NCI-H1092 (cell line): ENCODE measurements at regions not wholly inside any gene's neighbourhood (a gene's known extent, or its start where the extent isn't known, plus 50 kb on each side); places are given as distances from the start of the nearest gene placed in this dataset.
"Not testable (repeated sequence)": the region's sequence is repeated elsewhere in the genome, so short reads cannot be mapped to it uniquely, and the experiment has no call there.

Experiments used
- DNase-seq: peaks from one replicate; lab custom pipeline; 2025; lab: John Stamatoyannopoulos, UW

DNA sequence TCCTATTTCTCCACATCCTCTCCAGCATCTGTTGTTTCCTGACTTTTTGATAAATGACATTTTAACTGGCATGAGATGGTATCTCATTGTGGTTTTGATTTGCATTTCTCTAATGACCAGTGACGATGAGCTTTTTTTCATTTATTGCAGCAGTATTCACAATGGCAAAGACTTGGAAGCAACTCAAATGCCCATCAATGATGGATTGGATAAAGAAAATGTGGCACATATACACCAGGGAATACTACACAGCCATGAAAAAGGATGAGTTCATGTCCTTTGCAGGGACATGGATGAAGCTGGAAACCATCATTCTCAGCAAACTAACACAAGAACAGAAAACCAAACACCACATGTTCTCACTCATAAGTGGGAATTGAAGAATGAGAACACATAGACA, 329.0 kb upstream of the DAB2 start:
- not testable (repeated sequence) for DNase-seq

DNA sequence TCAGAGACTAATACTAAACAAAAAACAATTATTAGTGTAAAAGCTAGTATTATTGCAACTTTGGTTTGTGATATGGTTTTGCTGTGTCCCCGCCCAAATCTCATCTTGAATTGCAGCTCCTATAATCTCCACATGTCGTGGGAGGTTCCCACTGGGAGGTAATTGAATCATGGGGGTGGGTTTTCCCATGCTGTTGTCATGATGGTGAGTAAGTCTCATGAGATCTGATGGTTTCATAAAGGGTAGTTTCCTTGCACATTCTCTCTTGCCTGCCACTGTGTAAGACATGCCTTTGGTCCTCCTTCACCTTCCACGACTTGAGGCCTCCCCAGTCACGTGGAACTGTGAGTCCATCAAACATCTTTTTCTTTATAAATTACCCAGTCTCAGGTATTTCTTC, 325.9 kb upstream of the DAB2 start:
- no peak for DNase-seq

DNA sequence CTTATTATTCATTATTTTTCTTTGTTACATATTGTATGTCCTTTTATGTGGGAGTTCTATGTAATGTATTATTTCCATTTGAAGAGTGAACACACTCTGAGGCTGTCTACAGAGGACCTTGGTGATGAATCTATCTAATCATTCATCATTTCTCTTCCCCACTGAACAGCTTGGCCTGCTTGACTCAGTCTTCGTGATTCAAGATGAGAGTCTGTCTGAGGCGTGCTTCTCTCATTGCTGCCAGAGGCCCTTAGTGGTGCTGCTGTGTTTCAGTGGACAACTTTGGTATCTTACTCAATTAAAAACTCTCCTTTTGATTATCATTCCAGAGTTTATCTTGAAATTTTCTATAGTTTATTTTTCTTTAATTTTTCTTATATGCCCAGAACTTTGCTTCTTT, 318.1 kb upstream of the DAB2 start:
- no peak for DNase-seq

- DNase-seq, result no peak
These were observed 315.6 kb upstream of the DAB2 start for GRCh38 chr5:39740404-39740803.

DNA sequence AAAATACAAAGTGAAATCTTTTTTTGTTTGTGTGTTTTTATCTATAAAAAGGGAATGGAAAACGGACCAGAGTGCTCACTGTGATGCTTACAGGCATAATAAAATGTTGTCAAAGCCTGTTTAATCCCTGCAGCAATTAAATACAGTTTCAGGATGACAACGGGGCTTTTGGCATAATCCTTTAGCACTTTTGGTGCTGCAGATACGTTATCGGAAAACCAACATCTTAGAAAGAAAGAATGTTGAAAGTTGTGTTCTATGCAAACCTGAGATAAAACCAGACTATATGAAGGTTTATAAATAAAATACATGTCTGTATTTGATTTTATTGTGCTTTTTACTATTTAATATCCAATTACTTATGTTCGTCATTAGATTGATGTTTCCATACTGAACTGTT, 307.4 kb upstream of the DAB2 start:
- DNase-seq, result no peak

- DNase-seq, result no peak
These were observed 305.9 kb upstream of the DAB2 start for GRCh38 chr5:39730699-39731098.

DNA sequence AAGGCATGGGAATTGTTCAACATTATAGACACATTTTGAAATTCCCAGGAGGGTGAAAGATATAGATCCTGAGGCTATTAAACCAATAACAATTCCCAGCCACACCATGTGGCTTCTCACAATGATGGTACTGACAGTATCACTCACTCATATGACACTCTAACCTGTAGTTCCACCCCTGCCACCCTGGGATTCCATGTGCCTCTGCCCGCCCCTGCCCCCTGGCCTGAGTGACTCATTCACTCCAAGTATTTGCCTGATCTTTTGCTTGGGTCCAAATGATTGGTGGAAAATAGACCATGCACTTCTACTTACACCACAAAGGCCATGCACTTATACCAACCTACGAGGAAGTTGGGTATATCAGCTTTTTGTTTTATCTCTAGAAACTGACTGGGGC, 305.2 kb upstream of the DAB2 start:
- DNase-seq, result no peak

- no peak for DNase-seq
These were observed 301.7 kb upstream of the DAB2 start for GRCh38 chr5:39726467-39726866.

DNA sequence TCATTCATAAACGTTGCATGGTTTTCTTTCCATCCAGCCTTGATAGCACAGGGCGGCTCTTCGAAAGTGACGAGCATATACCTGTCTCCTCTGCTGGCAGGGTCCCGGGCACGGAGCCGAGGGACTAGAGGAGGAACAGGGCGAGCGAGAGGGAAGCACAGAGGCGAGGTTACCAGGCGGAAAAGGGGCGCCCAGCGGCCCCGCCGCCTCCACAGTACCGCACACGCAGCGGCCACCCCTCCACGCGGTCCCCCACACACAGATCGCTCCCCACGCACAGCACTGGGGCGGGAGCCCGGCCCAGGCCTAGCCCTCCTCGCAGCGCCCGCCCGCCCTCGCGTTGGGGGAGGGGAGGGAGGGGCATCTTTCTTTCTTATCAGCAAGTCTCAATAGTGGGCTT, 296.6 kb upstream of the DAB2 start:
- DNase-seq, result no peak

DNA sequence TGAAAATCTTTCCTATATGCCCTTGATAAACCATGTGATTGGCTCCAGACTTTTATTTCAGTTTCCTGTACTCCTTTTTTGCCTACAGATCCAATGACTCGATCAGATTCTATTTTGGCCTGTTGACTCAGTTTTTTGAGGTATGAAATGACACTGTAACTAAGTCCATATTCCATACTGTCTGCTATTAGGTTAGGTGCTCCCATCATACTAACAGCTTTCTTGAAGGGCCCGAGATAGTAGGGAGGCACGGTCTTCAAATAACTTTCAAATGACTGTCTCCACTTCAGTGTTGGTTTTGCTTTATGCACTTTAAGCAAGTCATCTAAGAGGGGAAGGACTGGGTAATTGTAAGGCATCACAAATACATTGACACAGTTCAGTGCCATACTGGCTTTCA, 295.4 kb upstream of the DAB2 start:
- DNase-seq, result no peak

GRCh38 chr5:39717176-39717897, 292.6 kb upstream of the DAB2 start:
- DNase-seq, result no peak

DNA sequence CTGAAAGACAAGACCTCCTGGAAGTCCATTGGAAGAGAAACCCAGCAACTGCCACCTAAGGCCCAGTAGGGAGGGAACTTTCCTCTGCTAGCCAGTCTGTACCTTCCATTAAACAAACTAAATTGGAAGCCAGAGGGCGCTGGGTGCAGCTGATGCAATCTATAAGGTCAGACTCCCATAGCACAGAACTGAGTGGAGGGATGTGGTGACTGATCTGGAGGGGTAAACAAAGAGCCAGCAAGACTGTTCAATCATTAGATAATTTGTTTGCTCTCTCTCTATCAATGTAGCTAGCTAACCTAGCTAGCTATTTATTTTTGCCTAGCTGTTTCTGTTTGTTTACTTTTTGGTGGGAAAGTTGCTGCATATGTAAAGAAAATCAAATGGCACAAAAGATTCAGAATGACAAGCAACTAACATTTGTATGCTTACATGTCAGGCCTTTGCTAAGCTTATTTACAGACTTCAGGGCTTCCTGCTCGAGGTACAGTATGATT, 291.8 kb upstream of the DAB2 start:
- no peak for DNase-seq

DNA sequence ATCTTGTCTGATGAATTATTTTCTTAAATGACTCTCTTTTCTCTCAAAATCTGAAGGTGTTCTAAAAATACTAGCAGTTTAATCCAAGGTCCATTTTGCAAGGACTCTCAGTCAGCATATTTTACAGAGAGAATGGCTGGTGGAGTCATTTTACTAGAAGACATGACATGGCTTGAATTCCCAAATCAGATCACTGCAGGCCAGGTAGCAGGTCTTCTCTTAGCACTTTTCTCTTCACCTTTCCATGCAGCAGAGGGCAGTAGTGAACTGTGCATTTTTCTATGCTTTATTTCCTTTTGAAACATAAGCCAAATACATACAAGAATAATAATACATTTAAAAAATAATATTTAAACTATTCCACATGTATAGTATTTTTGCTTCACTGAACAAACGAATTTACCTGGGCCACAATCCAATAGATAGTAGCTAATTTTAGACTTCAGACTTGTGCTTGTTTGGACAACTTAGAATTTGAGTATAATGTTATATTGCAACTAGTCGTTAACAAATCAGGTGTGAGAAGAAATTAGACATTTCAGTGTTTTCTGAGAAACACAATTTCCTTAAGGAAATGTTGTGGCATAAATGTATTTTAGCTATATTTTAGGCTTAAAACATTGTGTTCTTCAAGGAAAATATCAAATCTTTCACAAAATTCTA, 289.4 kb upstream of the DAB2 start:
- no peak for DNase-seq

- DNase-seq, result no peak
These were observed 288.6 kb upstream of the DAB2 start for GRCh38 chr5:39713250-39713916.

GRCh38 chr5:39712316-39713249, 287.8 kb upstream of the DAB2 start:
- DNase-seq, result no peak

GRCh38 chr5:39711821-39712220, 287.0 kb upstream of the DAB2 start:
- no peak for DNase-seq

- no peak for DNase-seq
These were observed 284.3 kb upstream of the DAB2 start for GRCh38 chr5:39709032-39709431.

- DNase-seq, result no peak
These were observed 278.1 kb upstream of the DAB2 start for GRCh38 chr5:39702928-39703327.

GRCh38 chr5:39700523-39700922, 275.7 kb upstream of the DAB2 start:
- DNase-seq, result no peak

- DNase-seq, result no peak
These were observed 274.2 kb upstream of the DAB2 start for GRCh38 chr5:39698838-39699560.

DNA sequence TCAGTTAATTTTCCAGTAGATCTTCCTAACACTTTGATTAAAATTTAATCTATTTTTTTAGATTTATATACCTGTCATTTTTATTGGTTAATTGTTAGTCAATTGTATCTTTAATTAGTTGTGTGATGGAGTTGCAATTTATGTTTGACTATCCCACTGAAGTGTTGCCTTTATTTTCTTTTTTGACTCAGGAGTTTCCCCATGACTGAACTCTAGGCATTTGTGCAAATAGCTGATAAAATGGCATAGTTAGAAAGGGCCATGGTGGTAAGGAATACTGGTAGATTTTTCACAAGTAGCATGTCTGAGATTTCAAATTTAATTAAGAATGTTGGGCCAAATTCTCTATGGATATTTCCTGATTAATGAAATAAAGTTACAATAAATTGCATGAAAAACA, 273.1 kb upstream of the DAB2 start:
- DNase-seq, result no peak
